C1 segment of cervical spinal cord (tissue), 14 donors: ENCODE measurements at regions not wholly inside any gene's neighbourhood (a gene's known extent, or its start where the extent isn't known, plus 50 kb on each side); places are given as distances from the start of the nearest gene placed in this dataset.
A peak's percentile ranks its signal among the peaks of the same experiment; 100 is the strongest.

Experiments
- DNase-seq, 14 donors: peaks; one replicate each; lab custom pipeline; 2025; lab: John Stamatoyannopoulos, UW

GRCh38 chr1:98075626-98076025 is 154.8 kb upstream of the DPYD start:
- no peak for DNase-seq

GRCh38 chr1:98073823-98074222 is 153.0 kb upstream of the DPYD start:
- no peak for DNase-seq

- DNase-seq = no peak
These were observed 152.3 kb upstream of the DPYD start for GRCh38 chr1:98073106-98073505.

- DNase-seq = no peak
These were observed 151.2 kb upstream of the DPYD start for GRCh38 chr1:98072047-98072446.

- no peak for DNase-seq
These were observed 147.2 kb upstream of the DPYD start for GRCh38 chr1:98068016-98068415.

- DNase-seq = no peak
These were observed 146.1 kb upstream of the DPYD start for GRCh38 chr1:98066911-98067310.

- DNase-seq = no peak
These were observed 138.8 kb upstream of the DPYD start for GRCh38 chr1:98059620-98060019.

GRCh38 chr1:98058676-98059075 is 137.8 kb upstream of the DPYD start:
- DNase-seq = no peak

- no peak for DNase-seq
These were observed 136.5 kb upstream of the DPYD start for GRCh38 chr1:98057236-98057910.

GRCh38 chr1:98056781-98057180 is 135.9 kb upstream of the DPYD start:
- DNase-seq = no peak

- DNase-seq = no peak
These were observed 134.6 kb upstream of the DPYD start for GRCh38 chr1:98055457-98055856.

- DNase-seq = no peak
These were observed 134.0 kb upstream of the DPYD start for GRCh38 chr1:98054786-98055185.

GRCh38 chr1:98054367-98054701 is 133.5 kb upstream of the DPYD start:
- no peak for DNase-seq

- DNase-seq = peak in 9 of 14 donors; percentile 34 to 78 (median 44)
These were observed 132.9 kb upstream of the DPYD start for GRCh38 chr1:98053471-98054366.

GRCh38 chr1:98051065-98051675 is 130.3 kb upstream of the DPYD start:
- peak in 8 of 14 donors; percentile 18 to 65 (median 40) for DNase-seq

- peak in 3 of 14 donors; percentile 7 to 37 (median 18) for DNase-seq
These were observed 128.7 kb upstream of the DPYD start for GRCh38 chr1:98049370-98050135.

GRCh38 chr1:98048751-98049325 is 128.0 kb upstream of the DPYD start:
- DNase-seq = no peak

GRCh38 chr1:98048244-98048643 is 127.4 kb upstream of the DPYD start:
- DNase-seq = peak in 11 of 14 donors; percentile 18 to 74 (median 65)

- DNase-seq = no peak
These were observed 126.3 kb upstream of the DPYD start for GRCh38 chr1:98047171-98047570.

- DNase-seq = no peak
These were observed 125.2 kb upstream of the DPYD start for GRCh38 chr1:98045767-98046641.
